Stomach (tissue), 4 donors: ENCODE measurements at regions not wholly inside any gene's neighbourhood (a gene's known extent, or its start where the extent isn't known, plus 50 kb on each side); places are given as distances from the start of the nearest gene placed in this dataset.

ENCODE experiments used
- CTCF ChIP-seq, 7 experiments: fragments of 450-650 bp in 4 of 7; fragments of 200-600 bp in 3 of 7; sonication (generic) in 3 of 7; IDR thresholded peaks; one replicate each; pipeline ENCODE4 v1.5.1; 2016 to 2019; ENCODE audit warnings: antibody characterized with exemption in 7 of 7, control low read depth in 2 of 7, mild to moderate bottlenecking in 1 of 7
- EP300 ChIP-seq: sonication (generic); formaldehyde crosslinking; IDR thresholded peaks from one replicate; pipeline ENCODE4 v1.6.1; 2017; ENCODE audit warnings: antibody characterized with exemption
- POLR2A ChIP-seq, 4 donors: fragments of 450-650 bp; IDR thresholded peaks; one replicate each; pipeline ENCODE4 v1.6.1; 2016; ENCODE audit warnings: antibody characterized with exemption in 4 of 4, control low read depth in 2 of 4, mild to moderate bottlenecking in 1 of 4, moderate library complexity in 1 of 4
- POLR2AphosphoS5 ChIP-seq, 3 donors: sonication (generic); formaldehyde crosslinking; IDR thresholded peaks; one replicate each; pipeline ENCODE4 v1.6.1; 2016; ENCODE audit warnings: antibody characterized with exemption in 3 of 3

GRCh38 chrX:113136836-113137235 lies 296.2 kb upstream of the AMOT start:
- no peak for TF ChIP-seq CTCF (IDR thresholded peaks at IDR 0.05)
- TF ChIP-seq POLR2A (IDR thresholded peaks at IDR 0.05): no peak
- TF ChIP-seq POLR2AphosphoS5 (IDR thresholded peaks at IDR 0.05): no peak
- TF ChIP-seq EP300: no peak
